Testis (tissue), 2 donors: ENCODE measurements at regions not wholly inside any gene's neighbourhood (a gene's known extent, or its start where the extent isn't known, plus 50 kb on each side); places are given as distances from the start of the nearest gene placed in this dataset.

Source experiments
- CTCF ChIP-seq, 3 experiments: fragments of 450-650 bp in 2 of 3; fragments of 200-600 bp in 1 of 3; sonication (generic) in 1 of 3; IDR thresholded peaks; one replicate each; pipeline ENCODE4 v1.5.1; 2016 to 2019; ENCODE audit warnings: antibody characterized with exemption in 3 of 3, mild to moderate bottlenecking in 2 of 3, moderate library complexity in 1 of 3
- POLR2A ChIP-seq: fragments of 450-650 bp; IDR thresholded peaks from one replicate; pipeline ENCODE4 v1.6.1; 2017; ENCODE audit warnings: antibody characterized with exemption, mild to moderate bottlenecking, moderate library complexity

GRCh38 chr13:37416291-37417059 lies 182.1 kb downstream of the POSTN start:
- no peak for TF ChIP-seq CTCF (IDR thresholded peaks at IDR 0.05)
- no peak for TF ChIP-seq POLR2A
